ENCODE measurements at regions not wholly inside any gene's neighbourhood (a gene's known extent, or its start where the extent isn't known, plus 50 kb on each side); places are given as distances from the start of the nearest gene placed in this dataset.

- 94% methylated on average over 9 of the region's 11 CpGs; no CpG with 5 or more reads in 1 of the 2 experiments for WGBS, 2 experiments (ENCODE audit: extremely low coverage in 1 of 2, insufficient coverage in 1 of 2, insufficient read length in 1 of 2, insufficient replicate concordance in 2 of 2, low coverage in 1 of 2, low lambda C conversion rate in 2 of 2, missing lambda C conversion rate in 1 of 2)
- TF ChIP-seq YY1 (IDR thresholded peaks at IDR 0.05; ENCODE audit: low read depth, low read length) (no peak), EP300 (IDR thresholded peaks at IDR 0.05; ENCODE audit: borderline replicate concordance in 1 of 2, low read depth in 2 of 2, low read length in 2 of 2) (no peak), GABPA (IDR thresholded peaks at IDR 0.05; ENCODE audit: borderline replicate concordance, insufficient read depth, low read length) (no peak), KDM1A (IDR thresholded peaks at IDR 0.05; ENCODE audit: borderline replicate concordance, low read length) (no peak), JUN (IDR thresholded peaks at IDR 0.05; ENCODE audit: low read depth, low read length) (no peak), SIRT6 (IDR thresholded peaks at IDR 0.05; ENCODE audit: low read length) (no peak), ASH2L (IDR thresholded peaks at IDR 0.05; ENCODE audit: low read length) (no peak), RAD21 (IDR thresholded peaks at IDR 0.05 in 1 of 2, conservative IDR thresholded peaks at IDR 0.05 in 1 of 2; ENCODE audit: low read depth in 2 of 2, low read length in 2 of 2) (no peak), RFX5 (IDR thresholded peaks at IDR 0.05; ENCODE audit: borderline replicate concordance, low read depth, low read length) (no peak), HDAC2 (IDR thresholded peaks at IDR 0.05; ENCODE audit: borderline replicate concordance in 1 of 2, low read depth in 2 of 2, low read length in 2 of 2) (no peak), E2F6 (IDR thresholded peaks at IDR 0.05) (no peak), MAX (IDR thresholded peaks at IDR 0.05) (no peak)
Observed at GRCh38 chr18:56302156-56302555, 336.2 kb downstream of the TXNL1 start.

More at GRCh38 chr18:56302156-56302555, 336.2 kb downstream of the TXNL1 start:
- Histone ChIP-seq H2BK5ac (ENCODE audit: low read depth, low read length) (0 out of 2 replicates have a peak overlapping the region, but pooled peaks have one; percentile 21), H2BK15ac (ENCODE audit: low read length) (no peak overlapping the region), H3K23ac (ENCODE audit: insufficient read length) (no peak overlapping the region), H4K8ac (ENCODE audit: extremely low read depth, insufficient read depth, low read length) (no peak overlapping the region), H3K9ac (replicated peaks in 1 of 4; ENCODE audit: extremely low read depth in 1 of 4, low read depth in 3 of 4, low read length in 3 of 4) (no peak overlapping the region), H3K4me2 (ENCODE audit: insufficient read depth in 1 of 2, low read depth in 2 of 2, low read length in 2 of 2) (no peak overlapping the region), H3K14ac (ENCODE audit: insufficient read length) (no peak overlapping the region), H3K4ac (replicated peaks; ENCODE audit: insufficient read length, low read depth, low read length) (no peak overlapping the region), H2BK120ac (replicated peaks; ENCODE audit: low read depth, low read length) (no peak overlapping the region), H2AK5ac (ENCODE audit: low read depth, low read length) (no peak overlapping the region), H3K9me3 (ENCODE audit: insufficient read depth in 2 of 2, low read depth in 1 of 2, low read length in 1 of 2) (no peaks in the 10 kb centered on the region), H4K91ac (replicated peaks; ENCODE audit: insufficient read length, low read length) (no peak overlapping the region), H3K27ac (ENCODE audit: low read depth, low read length) (no peak overlapping the region), H3K36me3 (ENCODE audit: control insufficient read depth in 2 of 4, insufficient read depth in 4 of 4, low read length in 3 of 4) (no peaks in the 10 kb centered on the region), H3K4me3 (ENCODE audit: extremely low read depth in 1 of 4, insufficient read depth in 2 of 4, low read depth in 3 of 4, low read length in 4 of 4) (no peak overlapping the region), H4K5ac (ENCODE audit: insufficient read length, low read depth, low read length) (no peak overlapping the region), H3K79me2 (ENCODE audit: control insufficient read depth in 1 of 2, insufficient read depth in 2 of 2, low read length in 2 of 2) (no peaks in the 10 kb centered on the region), H2AFZ (ENCODE audit: low read length) (no peak overlapping the region; the same call in 1 of the 2 replicates), H3K4me1 (replicated peaks in 1 of 4; ENCODE audit: control insufficient read depth in 3 of 4, insufficient read depth in 4 of 4, low read length in 3 of 4) (no peaks in the 10 kb centered on the region), H3K56ac (replicated peaks; ENCODE audit: insufficient read length, low read depth, low read length) (no peak overlapping the region), H4K20me1 (replicated peaks in 1 of 2; ENCODE audit: control insufficient read depth in 1 of 2, insufficient read depth in 2 of 2, low read length in 2 of 2) (no peaks in the 10 kb centered on the region), H3K27me3 (replicated peaks in 1 of 4; ENCODE audit: control insufficient read depth in 3 of 4, extremely low read depth in 1 of 4, insufficient read depth in 3 of 4, low read length in 3 of 4) (no peaks in the 10 kb centered on the region), H2BK12ac (ENCODE audit: low read depth, low read length) (no peak overlapping the region), H3K79me1 (ENCODE audit: low read depth, low read length) (no peaks in the 10 kb centered on the region), H3K18ac (ENCODE audit: extremely low read depth, low read length) (no peak overlapping the region), H3K23me2 (ENCODE audit: low read depth, low read length) (no peaks in the 10 kb centered on the region), H2BK20ac (ENCODE audit: low read length) (no peak overlapping the region)
- DNase-seq (ENCODE audit: low read depth in 1 of 2, low spot score in 2 of 2) (no peak), FAIRE-seq (no peak)
- POLR2A ChIA-PET (ENCODE audit: partially characterized antibody), result no interaction called here
- CTCF ChIA-PET (ENCODE audit: partially characterized antibody), result interaction anchor here (0.8 kb wide), 1 partner anchor 75 kb away, joined by 3 read pairs; no protein-coding TSS in a partner anchor

Measured in H1 (cell line).